WTC11 (cell line): ENCODE measurements at regions not wholly inside any gene's neighbourhood (a gene's known extent, or its start where the extent isn't known, plus 50 kb on each side); places are given as distances from the start of the nearest gene placed in this dataset.

Experiments used
- ATAC-seq: fragments of 200-7000 bp; cut with Tn5 transposase; 2 replicates; pipeline ENCODE4 v1.10.0; 2021; ENCODE audit warnings: mild to moderate bottlenecking, moderate library complexity
- CTCF ChIA-PET: fragments of 300-600 bp; sonication (Branson Sonifier 250); formaldehyde crosslinking; loops from one replicate; lab custom pipeline; 2021; ENCODE audit warnings: antibody characterized with exemption; lab: Charles Lee
- POLR2A ChIA-PET: fragments of 350-600 bp; sonication (Branson Sonifier 250); formaldehyde crosslinking; loops from one replicate; lab custom pipeline; 2021; ENCODE audit warnings: antibody characterized with exemption; lab: Charles Lee
- DNase-seq: peaks from one replicate; pipeline ENCODE4 v3.0.0; 2021; ENCODE audit warnings: low spot score
- H3K27ac Mint-ChIP-seq: 2 replicates; pipeline ENCODE4 v1.8.0; 2021; ENCODE audit warnings: mixed read lengths
- H3K27me3 Mint-ChIP-seq: 2 replicates; pipeline ENCODE4 v1.8.0; 2021; ENCODE audit warnings: low read depth, mild to moderate bottlenecking, moderate library complexity, mixed read lengths
- H3K36me3 Mint-ChIP-seq: 2 replicates; pipeline ENCODE4 v1.8.0; 2021; ENCODE audit warnings: mixed read lengths
- H3K4me1 Mint-ChIP-seq: 2 replicates; pipeline ENCODE4 v1.8.0; 2022; ENCODE audit warnings: mixed read lengths
- H3K4me3 Mint-ChIP-seq: 2 replicates; pipeline ENCODE4 v1.8.0; 2021; ENCODE audit warnings: mild to moderate bottlenecking, moderate library complexity, mixed read lengths
- H3K9me3 Mint-ChIP-seq: 2 replicates; pipeline ENCODE4 v1.8.0; 2021; ENCODE audit warnings: mixed read lengths
- AFF4 ChIP-seq: sonication (generic); formaldehyde crosslinking; IDR thresholded peaks from 2 replicates; pipeline ENCODE4 v1.8.1; 2023; ENCODE audit warnings: mild to moderate bottlenecking, missing genetic modification reagents, borderline replicate concordance
- AR ChIP-seq: fragments of 250-450 bp; sonication (Bioruptor Pico); IDR thresholded peaks from 2 replicates; pipeline ENCODE4 v1.9.0; 2021; ENCODE audit warnings: mild to moderate bottlenecking
- ATF1 ChIP-seq: sonication (generic); formaldehyde crosslinking; IDR thresholded peaks from 2 replicates; pipeline ENCODE4 v1.8.1; 2023; ENCODE audit warnings: mild to moderate bottlenecking, moderate library complexity, missing genetic modification reagents
- ELF4 ChIP-seq: sonication (generic); formaldehyde crosslinking; IDR thresholded peaks from 2 replicates; pipeline ENCODE4 v1.8.1; 2022; ENCODE audit warnings: low read depth, mild to moderate bottlenecking, moderate library complexity, missing genetic modification reagents
- EMX1 ChIP-seq: fragments of 250-450 bp; sonication (Bioruptor Pico); IDR thresholded peaks from 2 replicates; pipeline ENCODE4 v1.8.0; 2021; ENCODE audit warnings: mild to moderate bottlenecking
- FOXK1 ChIP-seq: sonication (generic); formaldehyde crosslinking; IDR thresholded peaks from 2 replicates; pipeline ENCODE4 v1.8.0; 2022; ENCODE audit warnings: mild to moderate bottlenecking, moderate library complexity, missing genetic modification reagents
- GABPB1 ChIP-seq: sonication (generic); formaldehyde crosslinking; IDR thresholded peaks from 2 replicates; pipeline ENCODE4 v1.8.1; 2023; ENCODE audit warnings: mild to moderate bottlenecking, missing genetic modification reagents
- JUN ChIP-seq: sonication (generic); formaldehyde crosslinking; IDR thresholded peaks from 2 replicates; pipeline ENCODE4 v1.8.0; 2023; ENCODE audit warnings: mild to moderate bottlenecking, missing genetic modification reagents
- KAT7 ChIP-seq: sonication (generic); formaldehyde crosslinking; IDR thresholded peaks from 2 replicates; pipeline ENCODE4 v1.8.1; 2023; ENCODE audit warnings: missing genetic modification reagents, mild to moderate bottlenecking, borderline replicate concordance
- NFATC4 ChIP-seq: fragments of 250-450 bp; sonication (Bioruptor Pico); IDR thresholded peaks from 2 replicates; pipeline ENCODE4 v1.9.0; 2021; ENCODE audit warnings: mild to moderate bottlenecking
- PRDM15 ChIP-seq: sonication (generic); formaldehyde crosslinking; IDR thresholded peaks from 2 replicates; pipeline ENCODE4 v1.8.0; 2022; ENCODE audit warnings: missing genetic modification reagents
- SP1 ChIP-seq: sonication (generic); formaldehyde crosslinking; conservative IDR thresholded peaks from 2 replicates; pipeline ENCODE4 v1.8.1; 2022; ENCODE audit warnings: missing genetic modification reagents
- STAT6 ChIP-seq: sonication (generic); formaldehyde crosslinking; conservative IDR thresholded peaks from 2 replicates; pipeline ENCODE4 v1.8.1; 2023; ENCODE audit warnings: mild to moderate bottlenecking, low read depth, missing genetic modification reagents, moderate library complexity
- TEAD4 ChIP-seq: sonication (generic); formaldehyde crosslinking; IDR thresholded peaks from 2 replicates; pipeline ENCODE4 v1.8.0; 2022; ENCODE audit warnings: mild to moderate bottlenecking, missing genetic modification reagents
- TP53 ChIP-seq: sonication (generic); formaldehyde crosslinking; IDR thresholded peaks from 2 replicates; pipeline ENCODE4 v1.8.1; 2023; ENCODE audit warnings: mild to moderate bottlenecking, missing genetic modification reagents
- ZBTB21 ChIP-seq: sonication (generic); formaldehyde crosslinking; IDR thresholded peaks from 2 replicates; pipeline ENCODE4 v1.8.1; 2023; ENCODE audit warnings: mild to moderate bottlenecking, missing genetic modification reagents, borderline replicate concordance
- ZNF219 ChIP-seq: sonication (generic); formaldehyde crosslinking; IDR thresholded peaks from 2 replicates; pipeline ENCODE4 v1.8.0; 2023; ENCODE audit warnings: missing genetic modification reagents, mild to moderate bottlenecking, borderline replicate concordance
- ZNF263 ChIP-seq: sonication (generic); formaldehyde crosslinking; IDR thresholded peaks from 2 replicates; pipeline ENCODE4 v1.8.1; 2022; ENCODE audit warnings: low read depth, mild to moderate bottlenecking, moderate library complexity, missing genetic modification reagents
- ZNF425 ChIP-seq: fragments of 250-450 bp; sonication (Bioruptor Pico); conservative IDR thresholded peaks from 2 replicates; pipeline ENCODE4 v1.9.0; 2021; ENCODE audit warnings: mild to moderate bottlenecking
- ZNF512 ChIP-seq: sonication (generic); formaldehyde crosslinking; IDR thresholded peaks from 2 replicates; pipeline ENCODE4 v1.8.1; 2022; ENCODE audit warnings: missing genetic modification reagents, borderline replicate concordance
- ZNF671 ChIP-seq: fragments of 250-450 bp; sonication (Bioruptor Pico); IDR thresholded peaks from 2 replicates; pipeline ENCODE4 v1.8.0; 2021; ENCODE audit warnings: mild to moderate bottlenecking

GRCh38 chr2:153098073-153098472 lies 379.7 kb downstream of the ARL6IP6 start (continued):
- no peak for TF ChIP-seq STAT6
- TF ChIP-seq ZNF425 (CRISPR knock-in tag), result no peak
- no peak for TF ChIP-seq AFF4 (CRISPR knock-in tag)
- no peak for TF ChIP-seq NFATC4 (CRISPR knock-in tag)
- TF ChIP-seq FOXK1 (CRISPR knock-in tag), result no peak
- TF ChIP-seq TEAD4, result no peak
- TF ChIP-seq JUN, result no peak
- TF ChIP-seq, all 79 proteins: peak for 0

GRCh38 chr2:153096272-153096671 lies 377.9 kb downstream of the ARL6IP6 start:
- Mint-ChIP-seq H3K9me3 (peaks cover 18% of the 10 kb centered on the region), H3K27me3 (no peaks in the 10 kb centered on the region), H3K4me3 (no peak overlapping the region), H3K27ac (no peak overlapping the region), H3K4me1 (no peaks in the 10 kb centered on the region), H3K36me3 (no peaks in the 10 kb centered on the region; the same call in 1 of the 2 replicates)
- no peak for DNase-seq
- CTCF ChIA-PET, result no interaction called here
- POLR2A ChIA-PET, result no interaction called here
- no peak for ATAC-seq
- TF ChIP-seq ELF4 (CRISPR knock-in tag), result no peak
- TF ChIP-seq KAT7, result no peak
- no peak for TF ChIP-seq PRDM15 (CRISPR knock-in tag)
- no peak for TF ChIP-seq ZNF671
- TF ChIP-seq EMX1, result no peak
- no peak for TF ChIP-seq ZNF512 (CRISPR knock-in tag)
- no peak for TF ChIP-seq ZBTB21 (CRISPR knock-in tag)
- no peak for TF ChIP-seq ZNF219
- TF ChIP-seq AR, result no peak
- TF ChIP-seq ZNF263, result no peak
- no peak for TF ChIP-seq ATF1 (CRISPR knock-in tag)
- no peak for TF ChIP-seq TP53 (CRISPR knock-in tag)
- TF ChIP-seq GABPB1, result no peak
- no peak for TF ChIP-seq SP1 (CRISPR knock-in tag)
